Mesenchymal stem cell (in vitro differentiated cells and primary cell): ENCODE measurements at regions not wholly inside any gene's neighbourhood (a gene's known extent, or its start where the extent isn't known, plus 50 kb on each side); places are given as distances from the start of the nearest gene placed in this dataset.

Source experiments
- DNase-seq: peaks from one replicate; pipeline ENCODE4 v3.0.0-alpha.2; 2013
- H2AFZ ChIP-seq: one replicate; pipeline ENCODE4 v1.6.1; 2013; ENCODE audit warnings: low read depth, mild to moderate bottlenecking, control low read depth, inconsistent platforms, low read length, moderate library complexity
- H2AK5ac ChIP-seq: 2 replicates; pipeline ENCODE4 v1.6.1; 2013; ENCODE audit warnings: low read length, moderate library complexity, mild to moderate bottlenecking, inconsistent platforms; ENCODE audit not compliant: severe bottlenecking
- H2BK120ac ChIP-seq: one replicate; pipeline ENCODE4 v1.6.1; 2013; ENCODE audit warnings: low read depth, mild to moderate bottlenecking, inconsistent platforms, low read length, moderate library complexity
- H2BK12ac ChIP-seq, 2 experiments: one replicate each; pipeline ENCODE4 v1.6.1; 2013; ENCODE audit warnings: inconsistent platforms in 2 of 2, low read length in 2 of 2, mild to moderate bottlenecking in 2 of 2, moderate library complexity in 2 of 2, control low read depth in 1 of 2
- H2BK15ac ChIP-seq: one replicate; pipeline ENCODE4 v1.6.1; 2013; ENCODE audit warnings: mild to moderate bottlenecking, low read depth, inconsistent platforms; ENCODE audit not compliant: poor library complexity, severe bottlenecking
- H2BK5ac ChIP-seq: 2 replicates; pipeline ENCODE4 v1.6.1; 2013; ENCODE audit warnings: low read depth, mild to moderate bottlenecking, low read length, control low read depth, inconsistent platforms; ENCODE audit not compliant: poor library complexity, severe bottlenecking
- H3K14ac ChIP-seq, 2 experiments: one replicate each; pipeline ENCODE4 v1.6.1; 2013; ENCODE audit warnings: inconsistent platforms in 2 of 2, low read length in 2 of 2, control low read depth in 1 of 2, mild to moderate bottlenecking in 1 of 2, moderate library complexity in 1 of 2
- H3K18ac ChIP-seq, 2 experiments: one replicate each; pipeline ENCODE4 v1.6.1; 2013; ENCODE audit warnings: inconsistent platforms in 2 of 2, low read length in 2 of 2, control low read depth in 1 of 2, low read depth in 1 of 2, mild to moderate bottlenecking in 1 of 2
- H3K23ac ChIP-seq, 2 experiments: one replicate each; pipeline ENCODE4 v1.6.1; 2013; ENCODE audit warnings: inconsistent platforms in 2 of 2, low read length in 2 of 2, mild to moderate bottlenecking in 2 of 2, moderate library complexity in 2 of 2, control low read depth in 1 of 2
- H3K27ac ChIP-seq: 2 replicates; pipeline ENCODE4 v1.5.1; 2013; ENCODE audit warnings: mild to moderate bottlenecking, moderate library complexity, low read length, control low read depth, inconsistent platforms; ENCODE audit not compliant: poor library complexity, severe bottlenecking
- H3K27me3 ChIP-seq, 2 experiments: 2 replicates each; pipeline versions ENCODE4 v1.6.1 to v1.7.0; 2013; ENCODE audit warnings: low read length in 2 of 2, mild to moderate bottlenecking in 2 of 2, moderate library complexity in 2 of 2, control low read depth in 1 of 2, inconsistent platforms in 1 of 2; ENCODE audit not compliant: control insufficient read depth in 1 of 2, insufficient read depth in 1 of 2
- H3K36me3 ChIP-seq, 2 experiments: 2 replicates each; pipeline versions ENCODE4 v1.6.1 to v1.7.0; 2013; ENCODE audit warnings: low read length in 2 of 2, control low read depth in 1 of 2, inconsistent platforms in 1 of 2, low read depth in 1 of 2, mild to moderate bottlenecking in 1 of 2; ENCODE audit not compliant: insufficient read depth in 2 of 2, control insufficient read depth in 1 of 2
- H3K4ac ChIP-seq, 2 experiments: one replicate each; pipeline ENCODE4 v1.6.1; 2013; ENCODE audit warnings: inconsistent platforms in 2 of 2, low read length in 2 of 2, mild to moderate bottlenecking in 2 of 2, moderate library complexity in 2 of 2, control low read depth in 1 of 2, low read depth in 1 of 2
- H3K4me1 ChIP-seq: 2 replicates; pipeline ENCODE4 v1.6.1; 2013; ENCODE audit warnings: low read depth, low read length, control low read depth; ENCODE audit not compliant: control insufficient read depth, insufficient read depth
- H3K4me2 ChIP-seq: 2 replicates; pipeline ENCODE4 v1.6.1; 2013; ENCODE audit warnings: low read length, mild to moderate bottlenecking, inconsistent platforms; ENCODE audit not compliant: poor library complexity, severe bottlenecking
- H3K4me3 ChIP-seq, 2 experiments: 2 replicates each; pipeline versions ENCODE4 v1.5.1 to v1.7.0; 2013; ENCODE audit warnings: low read length in 2 of 2, mild to moderate bottlenecking in 2 of 2, control low read depth in 1 of 2, low read depth in 1 of 2; ENCODE audit not compliant: insufficient read depth in 1 of 2
- H3K79me1 ChIP-seq: replicated peaks from 2 replicates; pipeline ENCODE4 v1.6.1; 2013; ENCODE audit warnings: mild to moderate bottlenecking, control low read depth, low read length, inconsistent platforms; ENCODE audit not compliant: poor library complexity, severe bottlenecking
- H3K9ac ChIP-seq: 2 replicates; pipeline ENCODE4 v1.7.0; 2013; ENCODE audit warnings: mild to moderate bottlenecking, low read length, moderate library complexity
- H3K9me3 ChIP-seq: 2 replicates; pipeline ENCODE4 v1.7.0; 2013; ENCODE audit warnings: mild to moderate bottlenecking, low read length; ENCODE audit not compliant: control insufficient read depth
- H4K8ac ChIP-seq: one replicate; pipeline ENCODE4 v1.6.1; 2013; ENCODE audit warnings: inconsistent platforms, mild to moderate bottlenecking, low read length, moderate library complexity
- H4K91ac ChIP-seq: one replicate; pipeline ENCODE4 v1.6.1; 2013; ENCODE audit warnings: mild to moderate bottlenecking, low read length, inconsistent platforms
- WGBS: methylation state at CpG from one replicate; pipeline ENCODE4 v1.1.7; 2013; ENCODE audit warnings: mixed read lengths; 5-methylcytosine and 5-hydroxymethylcytosine counted together

DNA sequence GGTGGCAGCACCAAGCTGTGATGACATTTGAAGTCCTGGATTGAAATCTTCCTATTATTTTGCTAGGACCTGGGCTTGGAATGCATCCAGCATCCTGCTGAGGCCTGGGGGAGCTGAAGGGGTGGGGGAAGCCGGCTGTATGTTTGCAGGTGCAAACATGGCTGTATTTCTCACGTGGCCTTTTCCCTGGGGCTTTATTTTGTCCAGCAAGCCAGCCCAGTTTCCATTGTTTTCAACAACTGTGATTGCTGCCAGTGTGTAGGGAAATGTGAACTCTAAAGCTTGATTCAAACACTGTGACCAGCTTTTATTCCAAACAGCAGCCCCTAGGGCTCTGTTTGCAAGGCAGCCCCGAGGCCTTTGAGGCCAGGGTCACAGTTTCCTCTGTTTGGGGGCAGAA, 683.0 kb downstream of the DHX35 start:
- H2BK120ac ChIP-seq = no peak overlapping the region
- no peak overlapping the region for H3K27ac ChIP-seq
- H4K8ac ChIP-seq = no peak overlapping the region
- H2AFZ ChIP-seq = no peak overlapping the region
- no peak overlapping the region for H3K14ac ChIP-seq
- no peaks in the 10 kb centered on the region for H3K4me1 ChIP-seq
- no peak overlapping the region for H3K23ac ChIP-seq
- no peaks in the 10 kb centered on the region for H3K9me3 ChIP-seq
- no peak overlapping the region for H2BK15ac ChIP-seq
- no peak overlapping the region for H3K9ac ChIP-seq
- no peak overlapping the region for H4K91ac ChIP-seq
- H3K36me3 ChIP-seq = no peaks in the 10 kb centered on the region
- 40% methylated on average over 2 of the region's 3 CpGs for WGBS
- no peak overlapping the region for H3K18ac ChIP-seq
- H3K27me3 ChIP-seq = no peaks in the 10 kb centered on the region
- H3K79me1 ChIP-seq = no peaks in the 10 kb centered on the region
- no peak overlapping the region for H2AK5ac ChIP-seq
- no peak for DNase-seq
- H2BK5ac ChIP-seq = no peak overlapping the region
- no peak overlapping the region for H2BK12ac ChIP-seq
- no peak overlapping the region for H3K4me3 ChIP-seq
- no peak overlapping the region for H3K4ac ChIP-seq
- H3K4me2 ChIP-seq = no peak overlapping the region

DNA sequence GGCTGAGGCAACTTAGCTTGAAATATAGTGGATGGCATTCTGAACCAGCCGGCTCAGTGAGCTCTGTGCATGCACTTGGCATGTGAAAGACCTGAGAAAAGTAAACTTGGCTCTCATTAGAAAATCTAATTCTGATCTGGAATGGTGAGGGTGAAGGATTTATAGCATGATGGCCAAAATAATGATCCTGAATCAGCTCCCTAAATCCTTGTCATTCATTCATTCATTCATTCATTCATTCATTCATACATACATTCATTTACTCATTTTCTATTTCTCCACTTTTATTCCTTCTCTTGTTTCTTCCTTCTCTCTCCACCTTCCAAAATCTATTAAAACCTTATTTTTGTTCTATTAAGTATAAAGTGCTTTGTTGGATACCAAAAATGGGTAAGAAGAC, 681.1 kb downstream of the DHX35 start:
- Histone ChIP-seq H2BK15ac (no peak overlapping the region), H4K8ac (no peak overlapping the region), H3K9ac (no peak overlapping the region), H3K4me2 (no peak overlapping the region), H4K91ac (no peak overlapping the region), H3K23ac (no peak overlapping the region), H3K4me1 (no peaks in the 10 kb centered on the region), H3K27ac (no peak overlapping the region), H3K18ac (no peak overlapping the region), H3K79me1 (no peaks in the 10 kb centered on the region), H3K27me3 (peaks cover 0 to 5% of the 10 kb centered on the region in 2 experiments), H3K36me3 (no peaks in the 10 kb centered on the region), H2AK5ac (no peak overlapping the region), H2BK12ac (no peak overlapping the region), H3K4me3 (no peak overlapping the region), H3K14ac (no peak overlapping the region), H2BK120ac (no peak overlapping the region), H2BK5ac (no peak overlapping the region), H3K9me3 (no peaks in the 10 kb centered on the region), H2AFZ (no peak overlapping the region), H3K4ac (no peak overlapping the region)
- 58% methylated on average over 1 of the region's 1 CpG for WGBS
- no peak for DNase-seq

DNA sequence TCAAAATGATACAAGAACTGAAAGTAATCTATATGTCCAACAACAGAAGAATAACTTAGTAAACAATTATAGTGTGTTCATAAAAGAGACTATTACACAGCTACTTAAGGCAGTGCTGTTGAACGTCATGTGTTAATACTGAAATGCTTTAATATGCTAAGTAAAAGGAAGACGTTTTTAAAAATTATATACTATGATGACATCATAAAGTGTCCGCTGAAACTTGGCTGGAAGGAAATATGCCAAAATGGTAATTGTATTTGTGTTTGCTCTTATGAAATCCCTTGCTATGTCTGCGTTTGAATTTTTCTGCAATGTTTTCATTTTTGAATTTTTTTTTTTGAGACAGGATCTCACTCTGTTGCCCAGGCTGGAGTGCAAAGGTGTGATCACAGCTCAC, 679.3 kb downstream of the DHX35 start:
- Histone ChIP-seq H2BK5ac (no peak overlapping the region), H2BK120ac (no peak overlapping the region)

DNA sequence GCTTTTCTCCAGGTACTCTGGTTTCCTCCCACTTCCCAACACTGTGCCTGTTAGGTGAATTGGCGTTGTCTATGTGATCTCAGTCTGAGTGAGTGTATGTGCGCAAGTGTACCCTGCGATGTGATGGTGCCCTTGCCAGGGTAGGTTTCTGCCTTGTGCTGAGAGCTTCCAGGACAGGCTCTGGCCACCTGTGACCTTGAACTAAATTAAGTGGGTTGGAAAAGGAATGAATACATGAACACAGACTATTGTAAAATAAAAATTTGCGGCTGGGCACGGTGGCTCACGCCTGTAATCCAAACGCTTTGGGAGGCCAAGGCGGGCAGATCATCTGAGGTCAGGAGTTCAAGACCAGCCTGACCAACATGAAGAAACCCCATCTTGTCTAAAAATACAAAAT, 678.0 kb downstream of the DHX35 start:
- WGBS = 95% methylated on average over 8 of the region's 8 CpGs
- H3K4me2 ChIP-seq = no peak overlapping the region

More for the DNA sequence above, 679.3 kb downstream of the DHX35 start:
- no peak for DNase-seq
- Histone ChIP-seq H3K23ac (no peak overlapping the region), H3K4me1 (no peaks in the 10 kb centered on the region), H3K36me3 (no peaks in the 10 kb centered on the region), H2BK12ac (no peak overlapping the region), H2AK5ac (no peak overlapping the region), H3K4me3 (no peak overlapping the region), H3K79me1 (no peaks in the 10 kb centered on the region), H3K4me2 (no peak overlapping the region), H4K91ac (no peak overlapping the region), H3K27ac (no peak overlapping the region), H3K9me3 (no peaks in the 10 kb centered on the region), H3K9ac (no peak overlapping the region), H4K8ac (no peak overlapping the region), H3K18ac (no peak overlapping the region), H3K4ac (no peak overlapping the region), H2AFZ (no peak overlapping the region), H2BK15ac (no peak overlapping the region), H3K14ac (no peak overlapping the region), H3K27me3 (peaks cover 0 to 5% of the 10 kb centered on the region in 2 experiments)
- 79% methylated on average over 4 of the region's 4 CpGs for WGBS

More for the DNA sequence above, 678.0 kb downstream of the DHX35 start:
- no peak overlapping the region for H2BK15ac ChIP-seq
- H3K23ac ChIP-seq = no peak overlapping the region
- H3K4ac ChIP-seq = no peak overlapping the region
- H3K14ac ChIP-seq = no peak overlapping the region
- no peak overlapping the region for H3K18ac ChIP-seq
- H3K79me1 ChIP-seq = no peaks in the 10 kb centered on the region
- peaks cover 0 to 5% of the 10 kb centered on the region in 2 experiments for H3K27me3 ChIP-seq
- H4K8ac ChIP-seq = no peak overlapping the region
- H3K9me3 ChIP-seq = no peaks in the 10 kb centered on the region
- no peak overlapping the region for H2BK5ac ChIP-seq
- H3K4me3 ChIP-seq = no peak overlapping the region
- H2BK12ac ChIP-seq = no peak overlapping the region
- H2AFZ ChIP-seq = no peak overlapping the region
- no peak overlapping the region for H2AK5ac ChIP-seq
- H3K36me3 ChIP-seq = no peaks in the 10 kb centered on the region
- H3K4me1 ChIP-seq = no peaks in the 10 kb centered on the region
- H4K91ac ChIP-seq = no peak overlapping the region
- H3K27ac ChIP-seq = no peak overlapping the region
- H3K9ac ChIP-seq = no peak overlapping the region
- H2BK120ac ChIP-seq = no peak overlapping the region
- no peak for DNase-seq
